ENCODE measurements at regions not wholly inside any gene's neighbourhood (a gene's known extent, or its start where the extent isn't known, plus 50 kb on each side); places are given as distances from the start of the nearest gene placed in this dataset.

DNA sequence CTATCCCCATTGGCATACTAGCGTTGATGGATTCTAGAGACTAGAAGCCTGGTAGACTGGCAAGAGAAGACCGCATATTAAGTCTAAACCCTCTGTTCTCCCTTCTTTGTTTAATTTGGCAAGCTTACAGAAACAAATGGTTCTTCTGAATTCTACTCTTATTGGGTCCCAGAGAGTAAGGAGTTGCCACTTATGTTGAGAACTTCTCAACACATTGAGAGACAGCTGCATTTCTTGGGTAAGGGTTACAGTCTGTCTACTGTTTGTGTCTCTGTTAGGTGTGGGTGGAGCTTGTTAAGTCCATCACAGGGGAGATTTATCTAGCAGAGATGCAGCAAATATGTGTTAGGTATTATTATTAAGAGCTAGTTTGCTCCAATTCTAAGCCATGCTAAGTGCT is 435.8 kb upstream of the MEIS1 start:
- no peaks in the 10 kb centered on the region for H3K4me1 ChIP-seq (ENCODE audit: insufficient read depth)
- WGBS (ENCODE audit: low lambda C conversion rate, missing lambda C conversion rate) = 100% methylated on average over 2 of the region's 2 CpGs
- no peak overlapping the region for H3K4me3 ChIP-seq
- no peak overlapping the region for H3K4me2 ChIP-seq
- H4K20me1 ChIP-seq (ENCODE audit: insufficient read depth, poor library complexity, severe bottlenecking) = no peaks in the 10 kb centered on the region
- TF ChIP-seq EZH2 (IDR thresholded peaks at IDR 0.05; ENCODE audit: borderline replicate concordance) = no peak
- no peak for TF ChIP-seq CTCF (IDR thresholded peaks at IDR 0.05; ENCODE audit: poor library complexity)
- TF ChIP-seq EZH2phosphoT487 (IDR thresholded peaks at IDR 0.05; ENCODE audit: low read depth, severe bottlenecking, unreplicated experiment) = no peak
- H3K27ac ChIP-seq = no peak overlapping the region
- no peaks in the 10 kb centered on the region for H3K36me3 ChIP-seq (replicated peaks; ENCODE audit: insufficient read depth, low read depth)
- no peaks in the 10 kb centered on the region for H3K79me2 ChIP-seq
- no peak overlapping the region for H2AFZ ChIP-seq
- DNase-seq (ENCODE audit: low spot score) = no peak
- H3K9me3 ChIP-seq (ENCODE audit: low read depth) = no peaks in the 10 kb centered on the region
- no peaks in the 10 kb centered on the region for H3K9me2 ChIP-seq (replicated peaks; ENCODE audit: insufficient read depth)
- no peaks in the 10 kb centered on the region for H3K27me3 ChIP-seq

DNA sequence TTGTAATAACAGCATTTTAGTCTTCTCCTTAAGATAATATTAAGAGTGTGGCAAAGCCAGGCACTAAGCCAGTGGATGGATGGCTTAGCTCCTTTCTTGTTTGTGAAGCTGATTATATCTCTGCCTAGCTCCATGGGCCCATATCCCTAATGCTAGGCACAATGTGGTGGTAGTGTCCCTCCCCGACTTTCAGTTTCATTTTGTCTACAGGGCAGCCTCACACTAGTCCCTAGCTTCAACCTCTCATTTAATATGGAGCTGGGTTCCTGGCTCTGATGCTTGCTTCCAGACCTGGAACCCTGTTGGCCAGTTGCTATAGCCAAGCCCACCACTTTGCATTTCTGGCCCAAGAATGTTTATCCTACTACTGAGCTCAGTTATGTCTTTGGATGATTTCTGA is 437.0 kb upstream of the MEIS1 start:
- H3K4me2 ChIP-seq = no peak overlapping the region
- 62% methylated on average over 1 of the region's 1 CpG for WGBS (ENCODE audit: low lambda C conversion rate, missing lambda C conversion rate)
- H3K4me3 ChIP-seq = no peak overlapping the region
- H3K4me1 ChIP-seq (ENCODE audit: insufficient read depth) = no peaks in the 10 kb centered on the region
- H3K9me3 ChIP-seq (ENCODE audit: low read depth) = no peaks in the 10 kb centered on the region
- H3K36me3 ChIP-seq (replicated peaks; ENCODE audit: insufficient read depth, low read depth) = no peaks in the 10 kb centered on the region
- TF ChIP-seq EZH2 (IDR thresholded peaks at IDR 0.05; ENCODE audit: borderline replicate concordance) (no peak), CTCF (IDR thresholded peaks at IDR 0.05; ENCODE audit: poor library complexity) (no peak), EZH2phosphoT487 (IDR thresholded peaks at IDR 0.05; ENCODE audit: low read depth, severe bottlenecking, unreplicated experiment) (no peak)
- no peak overlapping the region for H2AFZ ChIP-seq
- H3K27ac ChIP-seq = no peak overlapping the region
- H4K20me1 ChIP-seq (ENCODE audit: insufficient read depth, poor library complexity, severe bottlenecking) = no peaks in the 10 kb centered on the region
- no peaks in the 10 kb centered on the region for H3K9me2 ChIP-seq (replicated peaks; ENCODE audit: insufficient read depth)
- DNase-seq (ENCODE audit: low spot score) = no peak
- no peaks in the 10 kb centered on the region for H3K79me2 ChIP-seq
- H3K27me3 ChIP-seq = no peaks in the 10 kb centered on the region

- WGBS (ENCODE audit: low lambda C conversion rate, missing lambda C conversion rate) = 57% methylated on average over 4 of the region's 4 CpGs
- no peak for DNase-seq (ENCODE audit: low spot score)
- TF ChIP-seq CTCF (IDR thresholded peaks at IDR 0.05; ENCODE audit: poor library complexity) (no peak), EZH2phosphoT487 (IDR thresholded peaks at IDR 0.05; ENCODE audit: low read depth, severe bottlenecking, unreplicated experiment) (no peak), EZH2 (IDR thresholded peaks at IDR 0.05; ENCODE audit: borderline replicate concordance) (no peak)
Measured at GRCh38 chr2:65992198-65992554, 442.7 kb upstream of the MEIS1 start.

More at GRCh38 chr2:65992198-65992554, 442.7 kb upstream of the MEIS1 start:
- Histone ChIP-seq H3K9me3 (ENCODE audit: low read depth) (no peaks in the 10 kb centered on the region), H3K27ac (no peak overlapping the region), H3K4me2 (no peak overlapping the region), H3K36me3 (replicated peaks; ENCODE audit: insufficient read depth, low read depth) (no peaks in the 10 kb centered on the region), H3K4me3 (no peak overlapping the region), H3K4me1 (ENCODE audit: insufficient read depth) (no peaks in the 10 kb centered on the region), H4K20me1 (ENCODE audit: insufficient read depth, poor library complexity, severe bottlenecking) (no peaks in the 10 kb centered on the region), H2AFZ (no peak overlapping the region), H3K27me3 (no peaks in the 10 kb centered on the region), H3K9me2 (replicated peaks; ENCODE audit: insufficient read depth) (no peaks in the 10 kb centered on the region), H3K79me2 (no peaks in the 10 kb centered on the region)
